DMS 273 (cell line): ENCODE measurements at regions not wholly inside any gene's neighbourhood (a gene's known extent, or its start where the extent isn't known, plus 50 kb on each side); places are given as distances from the start of the nearest gene placed in this dataset.

Source experiments
- DNase-seq: peaks from one replicate; lab custom pipeline; 2025; ENCODE audit not compliant: unreplicated experiment; lab: John Stamatoyannopoulos, UW

- DNase-seq, result no peak
Measured at GRCh38 chr4:58216461-58216860, 1106.3 kb upstream of the IGFBP7 start.

DNA sequence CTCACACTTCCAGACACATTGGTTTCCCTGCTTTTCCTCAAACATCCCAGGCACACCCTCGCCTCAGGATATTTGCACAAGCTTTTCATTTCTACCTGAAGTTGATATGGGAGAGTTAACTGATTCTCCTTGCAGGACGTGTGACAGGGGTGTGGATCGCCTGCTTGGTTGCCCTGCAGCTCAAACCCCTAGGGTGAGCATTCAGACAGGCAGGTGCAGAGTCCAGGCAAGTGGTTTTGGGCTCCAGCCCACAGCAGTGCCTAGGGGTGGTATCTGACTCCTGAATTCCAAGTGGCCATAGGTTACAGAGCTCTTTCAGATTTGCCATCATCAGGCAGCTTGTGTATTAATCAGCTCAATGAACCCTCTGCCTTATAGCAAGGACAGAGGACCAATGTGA, 1104.2 kb upstream of the IGFBP7 start:
- DNase-seq, result no peak

DNA sequence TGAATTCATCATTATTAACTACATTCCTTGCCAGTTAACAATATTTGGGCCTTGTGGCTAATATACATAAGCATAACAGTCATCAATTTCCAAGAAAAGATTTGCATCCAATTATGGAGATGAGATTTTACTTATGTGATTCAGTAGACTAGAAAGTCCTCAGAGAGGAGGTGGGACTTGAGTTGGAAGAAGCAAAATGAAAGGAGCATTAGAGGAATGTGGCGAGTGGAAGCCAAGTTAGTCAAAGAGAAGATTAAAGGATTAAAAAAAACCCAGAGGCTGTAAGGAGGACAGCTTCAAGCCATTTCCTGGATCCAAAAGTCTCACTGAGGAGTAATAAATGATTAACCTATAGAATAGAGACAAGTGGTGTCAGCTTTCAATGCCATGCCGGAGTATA, 1099.4 kb upstream of the IGFBP7 start:
- no peak for DNase-seq

DNA sequence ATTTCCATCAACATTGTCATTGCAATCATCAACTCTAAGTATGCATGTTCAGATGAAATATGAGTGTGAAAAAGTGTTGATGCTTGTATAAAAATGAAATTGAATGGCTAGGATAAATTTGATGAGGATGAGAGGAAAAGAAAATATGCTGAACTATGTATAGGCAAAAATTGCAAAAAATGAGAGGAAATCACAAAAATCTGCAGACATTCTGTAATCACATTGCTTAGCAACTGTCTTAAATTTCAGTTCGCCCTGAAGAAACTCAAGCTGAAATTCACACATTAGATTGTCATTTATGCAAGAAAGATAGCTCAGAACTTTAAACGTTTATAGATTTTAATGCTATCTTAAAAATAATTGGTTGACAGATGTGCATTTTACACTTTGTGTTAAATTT, 1098.8 kb upstream of the IGFBP7 start:
- DNase-seq, result no peak

- no peak for DNase-seq
Measured at GRCh38 chr4:58205446-58206235, 1095.5 kb upstream of the IGFBP7 start.

DNA sequence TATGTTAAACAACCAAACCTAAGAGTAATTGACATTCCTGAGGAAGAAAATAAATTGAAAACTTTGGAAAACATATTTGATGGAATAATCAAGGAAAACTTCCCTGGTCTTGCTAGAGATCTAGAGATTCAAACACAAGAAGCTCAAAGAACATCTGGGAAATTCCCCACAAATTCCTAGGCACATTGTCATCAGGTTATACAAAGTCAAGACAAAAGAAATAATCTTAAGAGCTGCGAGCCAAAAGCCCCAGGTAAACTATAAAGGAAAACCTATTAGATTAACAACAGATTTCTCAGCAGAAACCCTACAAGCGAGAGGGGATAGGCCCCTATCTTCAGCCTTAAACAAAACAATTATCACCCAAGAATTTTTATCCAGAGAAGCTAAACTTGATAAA, 1082.0 kb upstream of the IGFBP7 start:
- no peak for DNase-seq

DNA sequence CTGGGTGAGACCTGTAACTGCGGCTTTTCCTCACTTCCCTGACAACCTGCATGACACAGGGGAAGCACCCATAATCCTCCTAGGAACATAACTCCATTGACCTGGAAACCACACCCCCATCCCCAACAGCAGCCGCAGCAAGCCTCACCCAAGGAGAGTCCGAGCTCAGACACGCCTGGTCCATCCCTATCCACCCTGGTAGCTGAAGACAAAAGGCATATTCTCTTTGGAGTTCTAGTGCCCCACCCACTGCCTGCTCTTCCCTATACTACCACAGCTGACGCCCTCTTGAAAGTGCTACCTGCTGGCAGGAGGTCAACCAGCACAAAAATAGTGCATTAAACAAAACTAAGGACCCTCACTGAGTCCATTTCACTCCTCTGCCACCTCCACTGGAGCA, 1080.9 kb upstream of the IGFBP7 start:
- no peak for DNase-seq

- DNase-seq, result no peak
Measured at GRCh38 chr4:58188316-58188715, 1078.1 kb upstream of the IGFBP7 start.

DNA sequence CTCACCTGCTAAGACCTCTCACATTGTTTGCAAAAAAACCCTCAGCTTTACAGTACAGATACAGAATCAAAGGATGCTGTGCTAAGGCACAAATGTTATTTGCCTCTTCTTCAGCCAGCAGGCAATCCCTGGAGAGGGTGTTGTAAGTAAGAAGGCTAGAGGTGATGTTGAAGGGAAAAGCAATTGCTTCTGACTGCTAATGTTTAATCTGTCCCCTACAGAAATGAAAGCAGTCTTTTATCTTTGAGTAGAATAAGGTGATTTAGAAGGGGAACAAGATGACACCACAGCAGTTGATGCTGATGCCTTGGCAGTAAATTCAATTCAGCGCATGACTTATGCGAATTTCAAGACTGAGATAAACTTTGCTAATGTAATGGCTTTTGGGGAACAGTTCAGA, 1064.8 kb upstream of the IGFBP7 start:
- DNase-seq, result no peak

GRCh38 chr4:58166490-58166889, 1056.3 kb upstream of the IGFBP7 start:
- DNase-seq, result peak; percentile 39

DNA sequence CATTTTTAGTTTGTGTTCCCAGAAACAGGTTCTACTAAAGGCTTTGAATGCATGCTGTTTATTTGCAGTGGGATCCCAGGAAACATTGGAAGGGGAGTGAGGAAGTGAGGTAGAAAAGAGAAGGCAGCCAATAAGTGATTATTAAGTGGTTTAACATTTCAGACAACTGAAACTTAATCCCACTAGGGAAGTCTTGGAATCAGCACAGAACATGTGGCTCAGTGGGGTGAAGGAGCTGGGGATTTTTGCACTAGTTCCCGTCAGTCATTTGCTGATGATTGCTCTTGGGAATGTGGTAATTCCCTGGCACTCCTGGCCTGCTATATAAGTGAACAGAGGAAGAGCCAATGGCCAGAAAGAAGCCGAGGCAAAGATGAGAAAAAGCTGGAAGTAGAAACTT, 1053.0 kb upstream of the IGFBP7 start:
- DNase-seq, result peak; percentile 39

GRCh38 chr4:58149404-58150085, 1039.4 kb upstream of the IGFBP7 start:
- no peak for DNase-seq

DNA sequence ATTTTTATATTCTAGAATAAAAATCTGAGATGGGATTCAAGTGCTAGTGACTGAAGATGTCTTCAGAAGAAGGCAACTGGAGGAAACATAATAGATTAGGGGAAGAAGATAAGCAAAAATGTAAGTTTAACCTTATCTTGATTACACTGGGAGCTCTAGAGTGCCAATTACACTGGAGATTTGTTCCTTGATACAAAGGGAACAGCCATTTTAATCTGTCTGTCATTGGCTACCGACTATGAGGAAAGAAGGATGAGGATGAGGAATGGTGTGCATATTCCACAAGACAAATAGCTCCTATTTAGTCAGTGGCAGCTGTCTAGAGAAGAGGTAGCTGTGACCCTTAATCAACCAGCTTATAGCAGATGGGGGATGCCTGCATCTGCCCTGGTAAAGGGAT, 1034.5 kb upstream of the IGFBP7 start:
- peak; percentile 76 for DNase-seq

- DNase-seq, result peak; percentile 90
Measured at GRCh38 chr4:58138786-58139668, 1028.8 kb upstream of the IGFBP7 start.

- DNase-seq, result peak; percentile 24
Measured at GRCh38 chr4:58136604-58137003, 1026.4 kb upstream of the IGFBP7 start.

- DNase-seq, result no peak
Measured at GRCh38 chr4:58127680-58128079, 1017.5 kb upstream of the IGFBP7 start.

DNA sequence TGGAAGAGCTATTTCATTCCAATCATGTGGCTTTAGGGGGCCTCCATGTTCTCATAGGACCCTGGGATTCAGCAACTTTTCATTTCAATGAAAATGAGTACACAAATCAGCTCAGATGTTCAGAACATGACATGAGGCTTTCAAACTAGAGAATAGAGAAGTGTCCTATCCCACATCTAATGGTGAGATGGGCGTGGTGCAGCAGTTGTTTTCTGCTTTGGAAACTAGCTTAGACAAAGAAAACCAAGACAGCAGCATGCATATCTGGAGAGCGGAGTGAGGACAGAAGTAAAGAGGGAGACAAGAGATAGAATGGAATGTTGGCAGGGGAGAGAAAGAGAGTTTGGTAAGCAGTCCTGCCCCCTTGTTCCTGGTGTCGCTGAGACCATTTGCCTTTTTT, 1009.1 kb upstream of the IGFBP7 start:
- DNase-seq, result no peak

DNA sequence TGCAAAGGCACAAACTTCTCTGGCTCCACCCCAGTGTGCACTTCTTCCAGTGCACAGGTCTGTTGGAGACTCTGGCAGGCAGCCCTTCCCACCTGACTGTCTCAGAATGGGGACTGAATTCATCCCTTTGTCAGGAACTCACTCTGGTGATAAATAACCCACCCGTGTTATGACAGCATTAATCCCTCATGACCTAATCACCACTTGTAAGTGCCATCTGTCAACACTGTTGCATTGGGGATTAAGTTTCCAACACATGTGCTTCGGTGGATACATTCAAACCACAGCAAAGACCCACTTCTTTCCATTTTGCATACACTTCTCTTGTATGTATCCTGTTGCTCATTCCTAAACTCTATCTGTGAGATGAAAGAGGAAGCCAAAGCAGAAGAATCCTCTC, 1002.9 kb upstream of the IGFBP7 start:
- peak; percentile 90 for DNase-seq

- peak; percentile 5 for DNase-seq
Measured at GRCh38 chr4:58111818-58112217, 1001.6 kb upstream of the IGFBP7 start.

DNA sequence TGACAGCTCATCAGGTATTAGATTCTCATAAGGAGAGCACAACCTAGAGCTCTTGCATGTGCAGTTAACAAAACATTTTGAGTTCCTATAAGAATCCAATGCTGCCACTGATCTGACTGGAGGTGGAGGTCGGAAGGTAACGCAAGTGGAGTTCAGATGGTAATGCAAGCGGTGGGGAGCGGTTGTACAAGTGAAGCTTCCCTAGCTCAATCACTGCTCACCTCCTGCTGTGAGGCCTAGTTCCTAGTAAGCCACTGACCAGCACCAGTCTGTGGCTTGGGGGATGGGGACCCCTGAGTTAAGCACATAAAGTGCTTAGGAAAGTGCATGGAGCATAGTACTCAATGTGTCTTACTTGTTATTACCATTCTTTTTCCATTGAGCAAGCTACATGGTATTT, 983.2 kb upstream of the IGFBP7 start:
- no peak for DNase-seq

- DNase-seq, result no peak
Measured at GRCh38 chr4:58090539-58090938, 980.4 kb upstream of the IGFBP7 start.

GRCh38 chr4:58081356-58081755, 971.2 kb upstream of the IGFBP7 start:
- DNase-seq, result no peak
